Iris pigment epithelial cell (primary cell): ENCODE measurements at regions not wholly inside any gene's neighbourhood (a gene's known extent, or its start where the extent isn't known, plus 50 kb on each side); places are given as distances from the start of the nearest gene placed in this dataset.

Source experiments
- DNase-seq: peaks from one replicate; pipeline ENCODE4 v3.0.0-alpha.2; 2011; ENCODE audit warnings: low read depth

DNA sequence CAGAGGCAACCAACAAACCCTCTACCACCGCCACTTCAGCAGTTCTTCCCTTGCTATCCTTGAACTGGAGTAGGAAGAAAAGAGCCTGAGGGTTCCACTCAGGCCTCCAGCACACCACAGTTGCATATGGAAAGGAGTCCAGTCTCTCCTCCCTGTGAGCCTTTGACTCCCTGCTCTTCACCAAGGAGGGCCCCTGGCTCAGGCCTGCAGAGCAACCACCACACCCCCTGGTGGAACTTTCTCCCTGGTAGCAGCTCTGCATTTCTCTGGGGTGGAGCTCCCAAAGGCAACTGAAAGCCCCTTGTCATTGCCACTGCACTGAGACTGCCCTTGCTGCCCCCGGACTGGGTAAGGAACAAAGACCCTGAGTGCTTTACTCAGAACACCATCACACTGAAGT is 1021.5 kb upstream of the ADGRL2 start:
- DNase-seq, result no peak

GRCh38 chr1:80778094-80778840 is 1022.5 kb upstream of the ADGRL2 start:
- no peak for DNase-seq

DNA sequence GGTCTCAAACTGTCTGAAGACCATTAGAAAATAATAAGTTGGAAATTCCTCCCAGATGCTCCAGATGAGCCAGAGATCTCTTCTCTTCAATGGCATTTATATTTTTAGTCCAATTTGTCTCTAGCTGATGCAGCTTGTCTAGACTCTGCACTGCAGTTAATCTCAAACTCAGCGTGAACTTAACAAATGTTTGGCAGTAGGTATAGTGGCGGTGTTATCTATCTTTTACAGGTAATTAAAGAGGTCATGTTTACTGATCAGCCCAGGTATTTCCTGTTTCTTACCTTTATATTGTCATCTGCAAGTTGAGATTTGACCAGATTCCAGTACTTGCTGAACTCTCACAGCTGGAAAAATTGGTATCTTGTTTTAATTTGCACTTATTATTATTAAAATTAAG is 1024.5 kb upstream of the ADGRL2 start:
- no peak for DNase-seq

DNA sequence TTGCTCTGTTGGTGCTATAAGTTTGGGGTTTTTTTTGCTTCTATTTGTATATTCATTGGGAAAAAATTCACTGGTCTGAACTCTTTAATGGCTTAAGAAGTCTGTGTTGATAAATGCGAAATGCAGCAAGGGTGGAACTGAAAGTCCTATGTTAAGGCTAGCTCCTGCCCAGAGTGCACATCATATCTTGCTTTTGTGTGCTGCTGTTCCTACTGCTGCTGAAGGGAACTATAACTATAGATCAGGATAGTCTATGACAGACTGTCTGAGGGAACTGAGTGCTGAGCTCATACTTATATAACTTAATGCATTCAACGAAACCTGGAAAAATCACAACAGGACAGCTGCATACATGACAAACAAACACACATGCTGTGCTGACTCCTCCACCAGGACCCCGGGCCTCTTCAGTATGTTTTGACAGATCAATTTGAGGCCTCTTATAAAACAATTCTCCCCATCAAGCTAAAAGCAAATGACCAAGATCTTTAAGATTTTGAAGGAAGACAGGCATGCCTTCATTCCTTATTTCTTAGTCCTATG is 1031.5 kb upstream of the ADGRL2 start:
- DNase-seq, result no peak

DNA sequence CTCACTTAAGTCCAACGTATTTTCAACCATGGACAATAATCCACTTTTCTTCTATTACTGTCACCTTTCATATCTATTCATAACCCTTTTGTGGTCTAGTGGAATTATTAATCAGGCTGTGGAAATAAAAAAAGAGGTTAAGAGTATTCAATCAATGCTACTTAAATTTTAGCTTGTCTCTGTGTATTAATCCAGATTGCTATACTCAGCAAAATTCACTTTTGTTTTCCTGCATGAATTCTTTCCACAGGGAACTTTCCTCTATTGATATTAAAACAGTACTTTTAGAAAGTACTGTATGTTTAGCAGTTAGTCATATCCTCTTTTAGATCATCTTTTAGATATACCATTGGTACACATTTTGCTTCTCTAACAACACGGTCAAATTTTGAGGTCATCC is 1033.0 kb upstream of the ADGRL2 start:
- no peak for DNase-seq

DNA sequence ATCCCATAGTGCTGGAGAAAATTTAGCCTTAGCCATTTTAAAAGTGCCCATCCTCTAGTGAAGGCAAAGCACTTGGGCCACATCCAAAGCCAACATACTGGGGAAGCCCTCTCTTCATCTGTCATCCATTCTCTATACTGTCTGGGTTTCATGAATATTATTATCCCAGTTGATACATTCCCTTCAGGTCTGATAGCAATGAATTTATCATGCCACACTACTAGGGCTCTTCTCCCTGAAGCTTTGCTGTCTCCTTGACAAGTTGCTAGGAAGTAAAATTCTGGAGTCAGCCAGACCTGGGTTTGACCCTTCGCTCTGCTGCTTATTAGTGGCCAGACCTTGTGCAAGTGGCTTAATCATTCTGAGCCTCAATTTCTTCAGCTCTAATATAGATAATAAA is 1041.4 kb upstream of the ADGRL2 start:
- DNase-seq, result no peak

- no peak for DNase-seq
Measured at GRCh38 chr1:80755944-80756343, 1044.8 kb upstream of the ADGRL2 start.

DNA sequence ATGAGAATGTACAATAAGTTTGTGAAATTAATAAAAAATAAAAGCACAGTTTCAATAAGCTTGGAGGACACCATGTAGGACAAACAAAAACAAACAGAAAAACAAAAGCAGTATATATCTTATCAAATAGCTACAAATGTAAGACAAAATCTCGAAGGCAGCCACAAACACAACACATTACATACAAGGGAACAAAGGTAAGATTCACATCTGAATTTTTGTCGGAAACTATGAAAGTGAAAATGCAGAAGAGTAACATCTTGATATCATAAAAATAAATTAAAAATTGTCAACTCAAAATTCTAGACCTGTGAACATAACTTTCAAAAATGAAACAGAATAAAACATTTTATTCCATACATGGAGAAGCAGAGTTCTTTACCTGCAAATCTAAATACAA is 1049.5 kb upstream of the ADGRL2 start:
- no peak for DNase-seq

DNA sequence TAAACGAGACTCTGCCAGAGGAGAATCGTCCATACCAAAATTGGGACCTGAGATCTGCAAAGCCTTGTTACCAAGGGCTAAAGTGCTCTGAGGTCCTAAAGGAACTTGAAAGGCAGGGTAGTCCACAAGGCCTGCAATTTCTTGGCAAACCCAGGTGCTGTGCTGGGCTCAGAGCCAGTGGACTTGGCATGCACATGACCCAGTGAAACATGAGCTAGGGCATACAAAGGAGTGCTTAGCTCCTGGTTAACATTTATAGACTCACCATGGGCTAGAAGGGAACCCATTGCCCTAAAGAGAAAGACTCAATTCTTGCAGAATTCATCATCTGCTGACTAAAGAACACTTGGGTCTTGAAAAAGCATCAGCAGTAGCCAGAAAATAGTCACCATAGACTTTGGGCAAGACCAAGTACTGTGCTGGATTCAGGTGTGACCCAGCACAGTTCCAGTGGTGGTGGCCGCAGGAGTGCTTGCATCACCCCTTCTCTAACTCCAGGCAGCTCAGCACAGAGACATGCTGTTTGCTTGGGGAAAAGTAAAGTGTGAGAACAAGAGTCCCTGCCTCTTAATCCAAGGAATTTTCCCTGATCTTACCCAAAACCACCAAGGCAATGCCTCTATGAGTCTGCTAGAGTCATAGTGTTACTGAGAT is 1069.4 kb upstream of the ADGRL2 start:
- DNase-seq, result no peak

DNA sequence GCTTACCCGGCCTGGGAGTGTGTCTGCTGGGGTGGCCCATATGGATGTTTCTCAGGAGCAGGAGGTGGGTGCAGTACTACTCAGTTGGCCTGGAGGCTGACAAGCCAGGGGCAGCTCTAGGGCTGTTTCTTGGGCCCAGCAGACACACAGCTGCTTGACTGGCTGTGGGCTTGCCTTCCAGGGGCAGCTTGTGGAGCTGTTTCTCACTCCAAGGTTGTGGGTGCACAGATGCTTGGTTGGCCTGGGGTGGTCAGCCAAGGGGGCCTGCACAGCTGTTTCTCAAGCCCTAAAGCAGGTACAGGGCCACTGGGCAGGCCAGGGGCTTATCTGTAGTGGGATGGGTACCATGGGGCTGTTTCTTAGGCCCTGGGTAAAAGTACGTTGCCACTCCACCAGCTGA is 1078.1 kb upstream of the ADGRL2 start:
- DNase-seq, result no peak

DNA sequence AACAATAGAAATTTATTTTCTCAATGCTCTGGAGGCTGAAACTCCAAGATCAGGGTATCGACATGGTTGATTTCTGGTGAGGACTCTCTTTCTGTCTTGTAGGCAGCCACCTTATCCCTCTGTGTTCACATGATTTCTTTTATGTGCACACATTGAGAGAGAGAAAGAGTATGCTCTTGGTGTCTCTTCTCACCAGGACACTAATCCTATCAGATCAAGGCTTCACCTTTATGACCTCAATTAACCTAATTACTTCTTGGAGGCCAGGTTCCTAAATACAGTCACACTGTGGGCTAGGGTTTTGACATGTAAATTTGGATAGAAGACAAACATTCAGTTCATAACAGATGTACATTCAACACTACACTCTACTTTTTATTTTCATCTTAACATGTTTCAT is 1094.2 kb upstream of the ADGRL2 start:
- DNase-seq, result no peak

DNA sequence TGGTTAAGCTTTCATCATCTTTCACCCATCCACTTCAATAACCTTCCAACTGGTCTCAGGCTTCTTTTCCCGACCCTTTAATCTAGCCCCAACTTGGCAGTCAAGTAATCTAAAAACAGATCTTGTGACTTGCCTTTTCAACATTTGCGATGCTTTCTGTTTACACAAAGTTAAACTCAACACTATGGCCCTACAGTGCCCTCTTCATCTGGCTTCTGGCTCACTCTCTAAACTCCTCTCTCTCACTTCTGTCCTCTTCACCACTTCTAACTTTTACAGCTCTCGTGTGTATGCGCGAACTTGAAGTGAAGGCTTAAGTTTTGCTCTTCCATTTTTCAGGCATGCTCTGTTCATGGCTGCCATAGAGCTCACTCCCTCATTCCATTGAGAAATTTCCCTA is 1122.3 kb upstream of the ADGRL2 start:
- DNase-seq, result no peak

DNA sequence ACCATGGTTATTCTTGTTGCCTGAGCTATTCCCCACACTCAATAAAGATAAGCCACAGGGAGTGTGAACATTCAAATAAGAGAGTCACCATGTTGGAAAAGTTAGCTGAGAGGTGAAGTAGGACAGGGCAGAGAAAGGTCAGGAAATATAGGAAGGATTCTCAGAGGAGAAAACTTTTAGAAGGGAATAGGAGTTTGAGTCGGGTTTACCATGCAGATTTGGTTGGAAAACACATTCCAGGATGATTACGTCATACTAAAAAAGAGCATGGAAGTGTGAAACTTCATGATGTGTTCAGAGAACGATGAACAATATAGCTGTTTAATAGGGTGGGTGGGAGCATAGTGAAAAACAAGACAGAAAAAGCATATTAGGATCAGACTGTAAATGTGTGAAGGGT is 1125.3 kb upstream of the ADGRL2 start:
- peak; percentile 2 for DNase-seq

DNA sequence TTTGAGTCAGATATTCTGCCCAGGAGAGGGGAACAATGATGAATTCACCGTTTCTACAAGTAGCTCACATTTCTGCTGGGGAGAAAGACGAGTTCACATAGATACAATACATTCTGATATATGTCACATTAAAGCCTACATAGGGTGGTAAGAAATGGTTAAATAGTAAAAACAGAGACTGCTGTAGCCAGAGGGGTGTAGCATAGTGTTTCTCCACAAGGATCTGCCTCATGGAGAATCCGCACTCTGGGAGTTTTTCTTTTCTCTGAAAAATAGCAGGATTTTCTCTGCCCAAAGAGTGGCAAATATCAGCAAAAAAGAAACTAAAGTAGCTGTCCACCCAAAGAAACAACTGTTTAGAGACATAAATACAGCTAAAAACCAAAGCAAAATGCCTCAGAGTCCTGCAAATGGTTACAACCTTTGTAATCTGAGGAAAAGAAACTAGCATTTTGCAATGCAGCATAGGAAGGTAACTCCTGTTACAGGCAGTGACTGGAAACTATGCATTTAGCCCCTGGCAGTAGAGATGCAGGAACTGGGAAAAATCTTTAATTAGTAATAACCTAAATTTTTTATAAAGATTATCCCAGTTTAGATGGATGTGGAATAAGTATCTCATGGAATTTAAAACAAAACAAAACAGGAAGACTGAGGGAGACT is 1126.7 kb upstream of the ADGRL2 start:
- DNase-seq, result no peak

GRCh38 chr1:80668372-80668771 is 1132.4 kb upstream of the ADGRL2 start:
- DNase-seq, result no peak

DNA sequence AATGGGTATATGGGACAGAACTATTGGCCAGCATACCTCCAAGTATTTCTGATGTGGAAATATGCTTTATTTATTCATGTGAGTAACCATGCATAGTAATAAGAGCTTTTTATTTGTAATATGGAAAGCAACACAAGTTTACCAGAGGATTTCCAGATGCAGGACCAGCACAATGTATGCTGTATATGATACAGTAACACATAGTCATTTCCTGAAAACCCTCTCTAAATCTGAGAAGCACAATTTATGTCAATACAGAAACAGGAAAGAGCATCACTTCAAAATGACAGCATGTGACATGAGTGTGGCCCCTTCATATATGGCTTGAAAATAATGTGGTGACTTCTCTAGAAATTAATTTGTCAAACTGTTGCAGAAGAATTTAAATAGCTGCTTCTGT is 1134.7 kb upstream of the ADGRL2 start:
- no peak for DNase-seq

DNA sequence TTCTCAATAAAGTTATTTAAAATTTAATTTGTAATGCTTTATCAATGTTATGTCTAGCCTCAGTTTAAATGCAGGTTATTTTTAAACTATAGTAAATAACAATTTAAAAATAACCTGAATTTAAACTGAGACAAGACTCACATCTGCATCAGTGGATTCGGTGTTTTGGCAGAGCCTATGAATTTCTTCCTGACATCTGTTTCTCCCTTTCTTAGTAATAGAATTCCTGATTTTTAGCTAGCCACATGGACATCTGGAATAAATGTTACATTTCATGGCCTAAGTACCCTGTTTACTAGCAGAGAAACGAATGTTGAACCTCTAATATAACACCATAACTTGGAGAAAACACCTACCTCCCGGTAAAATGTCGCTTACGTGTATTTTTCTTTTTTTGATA is 1141.6 kb upstream of the ADGRL2 start:
- no peak for DNase-seq

DNA sequence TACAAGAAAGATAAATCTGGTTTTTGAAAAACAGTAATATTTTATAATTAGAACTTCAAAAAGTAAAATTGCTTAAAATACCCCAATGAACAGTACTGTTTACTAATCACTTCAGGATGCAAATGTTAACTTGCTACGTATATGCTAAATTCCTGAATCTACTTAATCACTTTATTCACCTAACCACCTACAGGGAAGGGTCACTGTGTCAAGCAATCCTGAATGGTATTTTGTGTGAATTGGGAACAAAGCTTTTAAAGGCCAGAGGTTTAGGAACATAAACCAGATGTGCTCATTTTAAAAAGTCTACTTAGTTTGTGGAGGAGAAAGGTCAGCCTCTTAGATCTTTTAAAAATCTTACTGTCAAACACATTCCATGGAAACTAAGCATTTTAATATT is 1143.0 kb upstream of the ADGRL2 start:
- DNase-seq, result no peak

- no peak for DNase-seq
Measured at GRCh38 chr1:80657044-80657643, 1143.6 kb upstream of the ADGRL2 start.

- peak; percentile 3 for DNase-seq
Measured at GRCh38 chr1:80656641-80657040, 1144.1 kb upstream of the ADGRL2 start.

DNA sequence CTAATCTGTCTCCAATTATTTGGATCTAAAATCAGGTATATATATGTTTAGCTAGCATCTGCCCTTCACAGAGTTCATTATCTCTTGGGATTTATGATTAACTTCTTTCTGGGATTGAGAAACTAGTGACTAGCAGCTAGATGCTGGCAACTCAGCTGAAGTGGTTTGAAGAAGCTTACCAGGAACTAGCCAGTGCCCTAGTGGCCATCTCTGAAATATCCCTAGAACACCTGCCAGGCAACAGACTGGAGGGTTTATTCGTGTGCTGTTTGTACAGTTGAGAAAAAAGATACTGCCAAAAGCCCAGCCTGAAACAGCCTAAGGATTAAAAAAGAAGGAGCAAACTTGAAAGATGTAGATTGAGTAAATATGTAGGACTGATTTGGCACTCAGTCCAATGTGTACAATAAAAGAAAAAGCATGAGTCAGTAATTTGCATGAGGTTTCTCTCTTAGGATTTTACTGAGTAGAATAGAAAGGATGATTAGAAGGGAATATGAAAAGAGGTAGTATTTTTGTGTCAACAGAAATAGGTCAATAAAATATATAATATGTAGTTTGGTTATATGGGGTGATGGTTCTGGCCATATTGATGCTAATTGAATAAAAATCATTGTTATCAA is 1144.6 kb upstream of the ADGRL2 start:
- DNase-seq, result peak; percentile 1

GRCh38 chr1:80646053-80646452 is 1154.7 kb upstream of the ADGRL2 start:
- DNase-seq, result no peak
